Liver (tissue), 8 donors: ENCODE measurements at regions not wholly inside any gene's neighbourhood (a gene's known extent, or its start where the extent isn't known, plus 50 kb on each side); places are given as distances from the start of the nearest gene placed in this dataset.

ENCODE experiments used
- DNase-seq: peaks from one replicate; pipeline ENCODE4 v3.0.0-alpha.2; 2017; ENCODE audit warnings: low spot score
- H3K27ac ChIP-seq, 2 donors: one replicate each; pipeline ENCODE4 v1.7.0; 2013; ENCODE audit warnings: inconsistent platforms in 2 of 2, low read length in 2 of 2, control low read depth in 1 of 2, low read depth in 1 of 2, mild to moderate bottlenecking in 1 of 2
- H3K27me3 ChIP-seq, 4 donors: one replicate each; pipeline versions ENCODE4 v1.6.1 to v1.7.0; 2013; ENCODE audit warnings: low read length in 3 of 4, inconsistent platforms in 1 of 4, mild to moderate bottlenecking in 1 of 4, moderate library complexity in 1 of 4; ENCODE audit not compliant: control insufficient read depth in 4 of 4, insufficient read depth in 4 of 4
- H3K36me3 ChIP-seq, 4 donors: one replicate each; pipeline versions ENCODE4 v1.6.1 to v1.7.0; 2013; ENCODE audit warnings: low read length in 3 of 4, mild to moderate bottlenecking in 3 of 4, low read depth in 1 of 4, moderate library complexity in 1 of 4; ENCODE audit not compliant: control insufficient read depth in 4 of 4, insufficient read depth in 3 of 4
- H3K4me1 ChIP-seq, 4 donors: one replicate each; pipeline versions ENCODE4 v1.6.1 to v1.7.0; 2013; ENCODE audit warnings: low read length in 3 of 4, mild to moderate bottlenecking in 3 of 4, moderate library complexity in 1 of 4; ENCODE audit not compliant: control insufficient read depth in 4 of 4, insufficient read depth in 4 of 4
- H3K4me3 ChIP-seq, 3 donors: one replicate each; pipeline versions ENCODE4 v1.6.1 to v1.7.0; 2013; ENCODE audit warnings: low read length in 3 of 3, control low read depth in 1 of 3, low read depth in 1 of 3, mild to moderate bottlenecking in 1 of 3
- H3K9ac ChIP-seq, 2 donors: one replicate each; pipeline ENCODE4 v1.7.0; 2013; ENCODE audit warnings: low read length in 2 of 2, mild to moderate bottlenecking in 2 of 2, moderate library complexity in 2 of 2, control low read depth in 1 of 2, low read depth in 1 of 2
- H3K9me3 ChIP-seq, 4 donors: one replicate each; pipeline versions ENCODE4 v1.6.1 to v1.7.0; 2013; ENCODE audit warnings: low read length in 3 of 4; ENCODE audit not compliant: control insufficient read depth in 4 of 4
- ATF3 ChIP-seq: IDR thresholded peaks from 2 replicates; pipeline ENCODE4 v1.6.1; 2016; ENCODE audit warnings: antibody characterized with exemption
- EGR1 ChIP-seq, 2 donors: IDR thresholded peaks; 2 replicates each; pipeline ENCODE4 v1.6.1; 2016 to 2018; ENCODE audit warnings: antibody characterized with exemption in 2 of 2, low read depth in 2 of 2
- FOXA2 ChIP-seq: IDR thresholded peaks from 2 replicates; pipeline ENCODE4 v1.6.1; 2016; ENCODE audit warnings: antibody characterized with exemption
- GABPA ChIP-seq, 2 donors: IDR thresholded peaks in 1 of 2; conservative IDR thresholded peaks in 1 of 2; 2 replicates each; pipeline ENCODE4 v1.6.1; 2016; ENCODE audit warnings: antibody characterized with exemption in 2 of 2, mild to moderate bottlenecking in 1 of 2, moderate library complexity in 1 of 2
- HNF4A ChIP-seq, 2 donors: conservative IDR thresholded peaks; 2 replicates each; pipeline ENCODE4 v1.6.1; 2016; ENCODE audit warnings: antibody characterized with exemption in 2 of 2, mild to moderate bottlenecking in 2 of 2
- HNF4G ChIP-seq: IDR thresholded peaks from 2 replicates; pipeline ENCODE4 v1.6.1; 2016; ENCODE audit warnings: antibody characterized with exemption
- JUND ChIP-seq, 2 donors: IDR thresholded peaks; 2 replicates each; pipeline ENCODE4 v1.6.1; 2016; ENCODE audit warnings: antibody characterized with exemption in 2 of 2
- MAX ChIP-seq: IDR thresholded peaks from 2 replicates; pipeline ENCODE4 v1.6.1; 2016; ENCODE audit warnings: antibody characterized with exemption
- NR2F2 ChIP-seq: IDR thresholded peaks from 2 replicates; pipeline ENCODE4 v1.6.1; 2016; ENCODE audit warnings: antibody characterized with exemption
- RAD21 ChIP-seq, 2 donors: IDR thresholded peaks; 2 replicates each; pipeline ENCODE4 v1.6.1; 2016; ENCODE audit warnings: antibody characterized with exemption in 2 of 2, mild to moderate bottlenecking in 2 of 2
- RXRA ChIP-seq, 2 donors: IDR thresholded peaks; 2 replicates each; pipeline ENCODE4 v1.6.1; 2017 to 2018; ENCODE audit warnings: antibody characterized with exemption in 2 of 2, mild to moderate bottlenecking in 1 of 2
- SP1 ChIP-seq: IDR thresholded peaks from 2 replicates; pipeline ENCODE4 v1.6.1; 2018; ENCODE audit warnings: antibody characterized with exemption, mild to moderate bottlenecking
- YY1 ChIP-seq: IDR thresholded peaks from 2 replicates; pipeline ENCODE4 v1.6.1; 2016; ENCODE audit warnings: antibody characterized with exemption, mild to moderate bottlenecking
- WGBS: extraction: QIAGEN DNeasy Blood & Tissue Kit; methylation state at CpG from one replicate; pipeline ENCODE4 v1.1.7; 2013; 5-methylcytosine and 5-hydroxymethylcytosine counted together
- TF ChIP-seq, protein P1 (sequence below): IDR thresholded peaks from 2 replicates; pipeline ENCODE4 v1.6.1; 2016; ENCODE audit warnings: antibody characterized with exemption, mild to moderate bottlenecking
- TF ChIP-seq, protein P2 (sequence below): IDR thresholded peaks from 2 replicates; pipeline ENCODE4 v1.6.1; 2016; ENCODE audit warnings: antibody characterized with exemption
- TF ChIP-seq, protein P3 (sequence below): fragments of 150-350 bp; IDR thresholded peaks from 2 replicates; pipeline ENCODE4 v1.5.1; 2017; ENCODE audit warnings: improper control_type of control experiment, low read depth, low read length; ENCODE audit not compliant: missing input control
- donor health status: healthy.
- donor health status: healthy.
- donor health status: healthy.
- donor health status: healthy.
- donor health status: healthy.

DNA sequence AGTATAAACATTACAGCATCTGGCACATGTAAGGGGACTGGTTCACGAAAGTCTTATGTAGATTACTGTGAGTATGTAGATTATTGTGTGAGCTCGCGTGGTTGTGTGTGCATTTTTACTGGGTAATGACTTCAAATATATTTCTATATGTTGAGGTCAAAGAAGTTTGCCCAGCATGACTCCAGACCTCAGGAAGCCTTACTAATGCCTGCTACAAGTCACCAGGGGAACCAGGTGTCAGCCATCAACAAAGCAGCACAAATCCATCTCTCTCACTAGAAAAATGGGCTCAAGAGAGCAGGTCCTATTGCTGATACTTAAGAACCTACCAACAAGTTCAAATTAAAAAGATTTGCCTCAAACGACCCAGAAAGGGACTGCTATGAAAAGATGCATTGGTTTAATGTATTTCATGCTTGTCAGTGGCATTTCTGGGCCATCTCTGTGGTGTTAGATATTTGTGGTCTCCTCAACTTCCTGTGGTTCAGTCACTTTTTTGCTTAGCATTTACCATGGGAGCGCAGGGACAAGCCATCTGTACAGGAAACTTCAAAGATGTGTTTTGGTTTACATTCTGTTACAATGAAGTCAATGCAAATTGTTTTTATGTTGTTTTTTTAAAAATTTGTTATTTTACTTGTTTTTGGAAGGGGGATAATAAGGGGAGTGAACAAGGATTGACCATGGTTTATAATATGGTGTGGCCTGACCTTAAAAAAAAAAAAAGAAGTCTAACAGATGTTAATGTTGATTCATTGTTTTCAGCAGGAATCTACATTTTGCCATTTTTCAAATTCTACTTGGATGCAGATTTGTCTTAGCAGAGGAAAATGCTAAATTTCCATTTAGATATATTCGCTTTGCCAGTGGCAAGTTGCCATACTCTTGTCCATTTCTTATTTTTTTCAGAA, 172.1 kb upstream of the ADAMTS9 start:
- Histone ChIP-seq H3K9me3 (no peaks in the 10 kb centered on the region), H3K36me3 (no peaks in the 10 kb centered on the region), H3K9ac (no peak overlapping the region), H3K4me3 (no peak overlapping the region), H3K4me1 (peaks cover 0 to 10% (median 5%) of the 10 kb centered on the region in 4 donors), H3K27ac (no peak overlapping the region), H3K27me3 (no peaks in the 10 kb centered on the region)
- 79% methylated on average over 6 of the region's 6 CpGs for WGBS
- TF ChIP-seq GABPA (IDR thresholded peaks at IDR 0.05 in 1 of 2, conservative IDR thresholded peaks at IDR 0.05 in 1 of 2): no peak
- no peak for TF ChIP-seq HNF4A (conservative IDR thresholded peaks at IDR 0.05)
- no peak for TF ChIP-seq RXRA (IDR thresholded peaks at IDR 0.05)
- no peak for TF ChIP-seq NR2F2
- no peak for TF ChIP-seq MAX
- TF ChIP-seq ATF3: no peak
- TF ChIP-seq SP1: no peak
- TF ChIP-seq, protein P1, sequence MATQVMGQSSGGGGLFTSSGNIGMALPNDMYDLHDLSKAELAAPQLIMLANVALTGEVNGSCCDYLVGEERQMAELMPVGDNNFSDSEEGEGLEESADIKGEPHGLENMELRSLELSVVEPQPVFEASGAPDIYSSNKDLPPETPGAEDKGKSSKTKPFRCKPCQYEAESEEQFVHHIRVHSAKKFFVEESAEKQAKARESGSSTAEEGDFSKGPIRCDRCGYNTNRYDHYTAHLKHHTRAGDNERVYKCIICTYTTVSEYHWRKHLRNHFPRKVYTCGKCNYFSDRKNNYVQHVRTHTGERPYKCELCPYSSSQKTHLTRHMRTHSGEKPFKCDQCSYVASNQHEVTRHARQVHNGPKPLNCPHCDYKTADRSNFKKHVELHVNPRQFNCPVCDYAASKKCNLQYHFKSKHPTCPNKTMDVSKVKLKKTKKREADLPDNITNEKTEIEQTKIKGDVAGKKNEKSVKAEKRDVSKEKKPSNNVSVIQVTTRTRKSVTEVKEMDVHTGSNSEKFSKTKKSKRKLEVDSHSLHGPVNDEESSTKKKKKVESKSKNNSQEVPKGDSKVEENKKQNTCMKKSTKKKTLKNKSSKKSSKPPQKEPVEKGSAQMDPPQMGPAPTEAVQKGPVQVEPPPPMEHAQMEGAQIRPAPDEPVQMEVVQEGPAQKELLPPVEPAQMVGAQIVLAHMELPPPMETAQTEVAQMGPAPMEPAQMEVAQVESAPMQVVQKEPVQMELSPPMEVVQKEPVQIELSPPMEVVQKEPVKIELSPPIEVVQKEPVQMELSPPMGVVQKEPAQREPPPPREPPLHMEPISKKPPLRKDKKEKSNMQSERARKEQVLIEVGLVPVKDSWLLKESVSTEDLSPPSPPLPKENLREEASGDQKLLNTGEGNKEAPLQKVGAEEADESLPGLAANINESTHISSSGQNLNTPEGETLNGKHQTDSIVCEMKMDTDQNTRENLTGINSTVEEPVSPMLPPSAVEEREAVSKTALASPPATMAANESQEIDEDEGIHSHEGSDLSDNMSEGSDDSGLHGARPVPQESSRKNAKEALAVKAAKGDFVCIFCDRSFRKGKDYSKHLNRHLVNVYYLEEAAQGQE: no peak
- no peak for TF ChIP-seq EGR1 (IDR thresholded peaks at IDR 0.05; ENCODE audit: low read depth in 2 of 2)
- DNase-seq: no peak

- DNase-seq: no peak
- H3K4me3 ChIP-seq: no peak overlapping the region
- WGBS: 81% methylated on average over 3 of the region's 3 CpGs
- H3K9ac ChIP-seq: no peak overlapping the region
- H3K36me3 ChIP-seq: no peaks in the 10 kb centered on the region
- no peaks in the 10 kb centered on the region for H3K9me3 ChIP-seq
- H3K27ac ChIP-seq: no peak overlapping the region
- peaks cover 0 to 7% (median 0%) of the 10 kb centered on the region in 4 donors for H3K4me1 ChIP-seq
- no peaks in the 10 kb centered on the region for H3K27me3 ChIP-seq
- TF ChIP-seq MAX: no peak
- no peak for TF ChIP-seq RAD21 (IDR thresholded peaks at IDR 0.05)
- no peak for TF ChIP-seq GABPA (IDR thresholded peaks at IDR 0.05 in 1 of 2, conservative IDR thresholded peaks at IDR 0.05 in 1 of 2)
- TF ChIP-seq YY1: no peak
- TF ChIP-seq NR2F2: no peak
- TF ChIP-seq, protein P2, sequence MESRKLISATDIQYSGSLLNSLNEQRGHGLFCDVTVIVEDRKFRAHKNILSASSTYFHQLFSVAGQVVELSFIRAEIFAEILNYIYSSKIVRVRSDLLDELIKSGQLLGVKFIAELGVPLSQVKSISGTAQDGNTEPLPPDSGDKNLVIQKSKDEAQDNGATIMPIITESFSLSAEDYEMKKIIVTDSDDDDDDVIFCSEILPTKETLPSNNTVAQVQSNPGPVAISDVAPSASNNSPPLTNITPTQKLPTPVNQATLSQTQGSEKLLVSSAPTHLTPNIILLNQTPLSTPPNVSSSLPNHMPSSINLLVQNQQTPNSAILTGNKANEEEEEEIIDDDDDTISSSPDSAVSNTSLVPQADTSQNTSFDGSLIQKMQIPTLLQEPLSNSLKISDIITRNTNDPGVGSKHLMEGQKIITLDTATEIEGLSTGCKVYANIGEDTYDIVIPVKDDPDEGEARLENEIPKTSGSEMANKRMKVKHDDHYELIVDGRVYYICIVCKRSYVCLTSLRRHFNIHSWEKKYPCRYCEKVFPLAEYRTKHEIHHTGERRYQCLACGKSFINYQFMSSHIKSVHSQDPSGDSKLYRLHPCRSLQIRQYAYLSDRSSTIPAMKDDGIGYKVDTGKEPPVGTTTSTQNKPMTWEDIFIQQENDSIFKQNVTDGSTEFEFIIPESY: no peak
- TF ChIP-seq, protein P1: no peak
- no peak for TF ChIP-seq EGR1 (IDR thresholded peaks at IDR 0.05; ENCODE audit: low read depth in 2 of 2)
- TF ChIP-seq ATF3: no peak
- TF ChIP-seq HNF4G: no peak
- TF ChIP-seq FOXA2: no peak
- no peak for TF ChIP-seq RXRA (IDR thresholded peaks at IDR 0.05)
- TF ChIP-seq, protein P3, sequence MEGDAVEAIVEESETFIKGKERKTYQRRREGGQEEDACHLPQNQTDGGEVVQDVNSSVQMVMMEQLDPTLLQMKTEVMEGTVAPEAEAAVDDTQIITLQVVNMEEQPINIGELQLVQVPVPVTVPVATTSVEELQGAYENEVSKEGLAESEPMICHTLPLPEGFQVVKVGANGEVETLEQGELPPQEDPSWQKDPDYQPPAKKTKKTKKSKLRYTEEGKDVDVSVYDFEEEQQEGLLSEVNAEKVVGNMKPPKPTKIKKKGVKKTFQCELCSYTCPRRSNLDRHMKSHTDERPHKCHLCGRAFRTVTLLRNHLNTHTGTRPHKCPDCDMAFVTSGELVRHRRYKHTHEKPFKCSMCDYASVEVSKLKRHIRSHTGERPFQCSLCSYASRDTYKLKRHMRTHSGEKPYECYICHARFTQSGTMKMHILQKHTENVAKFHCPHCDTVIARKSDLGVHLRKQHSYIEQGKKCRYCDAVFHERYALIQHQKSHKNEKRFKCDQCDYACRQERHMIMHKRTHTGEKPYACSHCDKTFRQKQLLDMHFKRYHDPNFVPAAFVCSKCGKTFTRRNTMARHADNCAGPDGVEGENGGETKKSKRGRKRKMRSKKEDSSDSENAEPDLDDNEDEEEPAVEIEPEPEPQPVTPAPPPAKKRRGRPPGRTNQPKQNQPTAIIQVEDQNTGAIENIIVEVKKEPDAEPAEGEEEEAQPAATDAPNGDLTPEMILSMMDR: no peak
- TF ChIP-seq JUND (IDR thresholded peaks at IDR 0.05): no peak
- no peak for TF ChIP-seq SP1
Observed at GRCh38 chr3:64856977-64857516, 169.2 kb upstream of the ADAMTS9 start.
